Muscle layer of colon (tissue), 2 donors: ENCODE measurements at regions not wholly inside any gene's neighbourhood (a gene's known extent, or its start where the extent isn't known, plus 50 kb on each side); places are given as distances from the start of the nearest gene placed in this dataset.

ENCODE experiments used
- H3K27ac ChIP-seq: one replicate; pipeline ENCODE4 v1.7.0; 2013; ENCODE audit warnings: low read depth, mild to moderate bottlenecking, low read length, moderate library complexity
- H3K27me3 ChIP-seq, 2 donors: one replicate each; pipeline ENCODE4 v1.7.0; 2013; ENCODE audit warnings: low read length in 2 of 2, mild to moderate bottlenecking in 2 of 2; ENCODE audit not compliant: insufficient read depth in 2 of 2, control insufficient read depth in 1 of 2
- H3K36me3 ChIP-seq: one replicate; pipeline ENCODE4 v1.7.0; 2013; ENCODE audit warnings: mild to moderate bottlenecking, low read length; ENCODE audit not compliant: insufficient read depth
- H3K4me1 ChIP-seq: one replicate; pipeline ENCODE4 v1.7.0; 2013; ENCODE audit warnings: mild to moderate bottlenecking, low read length; ENCODE audit not compliant: insufficient read depth
- H3K4me3 ChIP-seq, 2 donors: one replicate each; pipeline ENCODE4 v1.7.0; 2013; ENCODE audit warnings: low read length in 2 of 2, low read depth in 1 of 2, mild to moderate bottlenecking in 1 of 2, moderate library complexity in 1 of 2
- H3K9ac ChIP-seq: one replicate; pipeline ENCODE4 v1.7.0; 2013; ENCODE audit warnings: low read length
- H3K9me3 ChIP-seq: one replicate; pipeline ENCODE4 v1.7.0; 2013; ENCODE audit warnings: mild to moderate bottlenecking, low read length
- donor health status: abdominal sarcoma.
- donor health status: Adenocarcinoma of cecum.

DNA sequence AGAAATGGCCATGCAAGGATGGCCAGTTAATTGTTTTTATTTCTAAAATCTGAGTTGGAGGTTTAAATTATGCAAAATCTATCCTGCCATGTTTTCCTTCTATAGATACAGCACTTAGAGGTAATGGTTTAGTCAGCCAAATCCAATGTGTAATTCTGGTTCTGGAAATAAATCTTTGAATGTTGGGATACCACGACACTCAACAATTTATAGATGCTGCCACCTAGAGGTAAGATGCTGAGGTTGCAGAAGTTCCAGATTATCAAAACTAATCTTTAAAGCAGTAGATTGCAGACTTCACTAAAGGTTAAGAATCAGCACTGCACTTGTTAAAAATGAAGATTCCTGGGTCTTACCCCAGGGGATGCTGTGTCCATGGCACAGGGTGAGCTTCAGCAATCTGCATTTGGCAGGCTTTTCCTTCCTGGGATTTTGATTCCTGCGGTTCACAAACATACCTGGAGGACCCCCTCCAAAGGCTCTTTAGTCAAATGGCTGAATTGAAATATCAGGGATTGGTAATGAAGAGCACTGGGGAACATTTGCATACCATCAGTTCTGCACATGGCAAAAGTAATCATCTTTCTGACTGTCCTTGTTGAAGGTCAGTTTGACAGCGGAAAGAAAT, 53.4 kb upstream of the ANO4 start:
- Histone ChIP-seq H3K27ac (no peak overlapping the region), H3K9ac (no peak overlapping the region), H3K4me1 (no peaks in the 10 kb centered on the region), H3K4me3 (no peak overlapping the region), H3K27me3 (no peaks in the 10 kb centered on the region), H3K9me3 (no peaks in the 10 kb centered on the region), H3K36me3 (no peaks in the 10 kb centered on the region)

DNA sequence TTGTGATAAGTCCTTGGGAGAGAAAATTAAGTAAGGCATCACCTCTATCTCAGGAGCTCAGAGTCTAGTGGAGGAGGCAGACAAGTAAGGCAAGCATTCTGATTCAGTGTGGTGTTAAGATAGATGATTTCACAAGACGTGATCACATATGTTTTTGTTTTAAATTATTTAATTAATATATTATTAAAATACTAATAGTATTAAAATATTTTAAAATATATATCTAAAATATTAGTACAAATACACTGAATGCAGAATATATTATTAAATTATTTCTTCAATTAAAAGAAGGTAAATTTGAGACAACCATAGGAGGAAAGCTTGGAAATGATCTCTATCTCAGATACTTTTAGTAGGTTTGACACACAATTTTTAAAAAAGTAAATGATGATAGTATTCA, 51.5 kb upstream of the ANO4 start:
- H3K4me3 ChIP-seq = no peak overlapping the region
- H3K27me3 ChIP-seq = no peaks in the 10 kb centered on the region
- no peaks in the 10 kb centered on the region for H3K9me3 ChIP-seq
- H3K27ac ChIP-seq = no peak overlapping the region
- no peak overlapping the region for H3K9ac ChIP-seq
- no peaks in the 10 kb centered on the region for H3K36me3 ChIP-seq
- no peaks in the 10 kb centered on the region for H3K4me1 ChIP-seq
